ENCODE measurements at regions not wholly inside any gene's neighbourhood (a gene's known extent, or its start where the extent isn't known, plus 50 kb on each side); places are given as distances from the start of the nearest gene placed in this dataset.

DNA sequence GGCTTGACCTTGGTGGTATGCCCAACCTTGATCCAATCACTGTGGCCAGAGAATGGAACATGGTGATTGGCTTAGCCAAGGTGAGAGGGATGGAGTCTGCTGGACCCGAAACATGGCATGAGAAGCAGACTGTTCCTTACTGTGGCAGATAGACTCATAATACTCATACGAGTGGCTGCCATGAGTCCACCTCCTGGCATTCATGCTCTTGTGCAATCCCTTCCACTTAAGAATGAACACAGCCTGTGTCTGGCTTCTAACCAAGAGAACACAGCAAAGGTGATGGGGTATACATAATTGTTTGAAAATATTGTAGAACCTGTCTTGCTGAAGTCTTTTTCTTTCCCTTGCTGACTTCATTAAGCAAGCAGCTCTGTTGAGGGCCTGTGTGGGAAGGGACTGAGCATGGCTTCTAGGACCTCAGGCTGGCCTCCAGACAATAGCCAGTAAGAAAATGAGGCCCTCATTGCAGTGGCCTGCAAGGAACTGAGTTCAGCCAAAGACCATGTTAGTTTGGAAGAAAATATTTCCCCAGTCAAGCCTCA is 85.9 kb downstream of the ZNF281 start:
- no peak for DNase-seq (ENCODE audit: low read depth)
- no peak overlapping the region for H3K4me3 ChIP-seq (ENCODE audit: low read depth, low read length)
- TF ChIP-seq, protein P1, sequence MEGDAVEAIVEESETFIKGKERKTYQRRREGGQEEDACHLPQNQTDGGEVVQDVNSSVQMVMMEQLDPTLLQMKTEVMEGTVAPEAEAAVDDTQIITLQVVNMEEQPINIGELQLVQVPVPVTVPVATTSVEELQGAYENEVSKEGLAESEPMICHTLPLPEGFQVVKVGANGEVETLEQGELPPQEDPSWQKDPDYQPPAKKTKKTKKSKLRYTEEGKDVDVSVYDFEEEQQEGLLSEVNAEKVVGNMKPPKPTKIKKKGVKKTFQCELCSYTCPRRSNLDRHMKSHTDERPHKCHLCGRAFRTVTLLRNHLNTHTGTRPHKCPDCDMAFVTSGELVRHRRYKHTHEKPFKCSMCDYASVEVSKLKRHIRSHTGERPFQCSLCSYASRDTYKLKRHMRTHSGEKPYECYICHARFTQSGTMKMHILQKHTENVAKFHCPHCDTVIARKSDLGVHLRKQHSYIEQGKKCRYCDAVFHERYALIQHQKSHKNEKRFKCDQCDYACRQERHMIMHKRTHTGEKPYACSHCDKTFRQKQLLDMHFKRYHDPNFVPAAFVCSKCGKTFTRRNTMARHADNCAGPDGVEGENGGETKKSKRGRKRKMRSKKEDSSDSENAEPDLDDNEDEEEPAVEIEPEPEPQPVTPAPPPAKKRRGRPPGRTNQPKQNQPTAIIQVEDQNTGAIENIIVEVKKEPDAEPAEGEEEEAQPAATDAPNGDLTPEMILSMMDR (IDR thresholded peaks at IDR 0.05; ENCODE audit: insufficient read depth, low read depth, low read length, missing control alignments) = no peak

DNA sequence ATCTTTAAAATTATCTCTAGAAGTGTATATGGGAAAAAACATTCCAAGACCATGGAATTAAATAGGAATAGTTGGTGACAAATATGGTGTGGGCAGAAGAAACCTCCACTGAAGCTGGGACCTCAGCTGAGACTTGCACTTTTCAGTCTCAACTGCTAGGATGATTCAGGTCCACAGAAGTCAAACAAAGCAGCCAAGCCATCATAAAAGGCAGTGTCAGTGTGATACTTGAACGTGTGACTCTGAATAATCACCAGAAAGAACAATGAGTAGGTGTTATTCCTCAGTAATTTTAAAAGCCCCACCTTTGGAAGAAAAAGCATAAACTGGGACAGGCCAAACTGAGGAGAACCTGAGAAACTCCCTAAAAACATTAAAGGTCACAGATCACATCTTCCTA is 90.7 kb downstream of the ZNF281 start:
- TF ChIP-seq, protein P1 (IDR thresholded peaks at IDR 0.05; ENCODE audit: insufficient read depth, low read depth, low read length, missing control alignments) = no peak
- no peak for DNase-seq (ENCODE audit: low read depth)
- H3K4me3 ChIP-seq (ENCODE audit: low read depth, low read length) = no peak overlapping the region

DNA sequence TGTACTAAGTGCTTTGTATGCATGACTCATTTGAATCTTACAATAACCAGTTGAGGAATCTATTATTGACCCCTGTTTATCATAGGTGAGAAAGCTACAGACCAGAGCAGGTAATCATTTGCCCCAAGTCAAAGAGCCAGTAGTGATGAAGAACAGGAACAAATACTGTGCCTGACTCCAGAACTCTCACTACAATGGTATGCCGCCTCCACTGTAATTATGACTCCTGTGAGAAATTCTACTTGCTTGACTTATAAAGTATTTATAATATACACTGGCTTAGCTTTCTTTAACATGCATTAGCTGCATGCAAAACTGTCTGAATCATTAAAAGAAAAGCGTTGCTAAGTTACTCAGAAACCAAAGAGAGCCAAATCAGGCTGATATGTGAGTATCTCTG is 92.6 kb downstream of the ZNF281 start:
- TF ChIP-seq, protein P1 (IDR thresholded peaks at IDR 0.05; ENCODE audit: insufficient read depth, low read depth, low read length, missing control alignments) = no peak
- no peak overlapping the region for H3K4me3 ChIP-seq (ENCODE audit: low read depth, low read length)
- no peak for DNase-seq (ENCODE audit: low read depth)

DNA sequence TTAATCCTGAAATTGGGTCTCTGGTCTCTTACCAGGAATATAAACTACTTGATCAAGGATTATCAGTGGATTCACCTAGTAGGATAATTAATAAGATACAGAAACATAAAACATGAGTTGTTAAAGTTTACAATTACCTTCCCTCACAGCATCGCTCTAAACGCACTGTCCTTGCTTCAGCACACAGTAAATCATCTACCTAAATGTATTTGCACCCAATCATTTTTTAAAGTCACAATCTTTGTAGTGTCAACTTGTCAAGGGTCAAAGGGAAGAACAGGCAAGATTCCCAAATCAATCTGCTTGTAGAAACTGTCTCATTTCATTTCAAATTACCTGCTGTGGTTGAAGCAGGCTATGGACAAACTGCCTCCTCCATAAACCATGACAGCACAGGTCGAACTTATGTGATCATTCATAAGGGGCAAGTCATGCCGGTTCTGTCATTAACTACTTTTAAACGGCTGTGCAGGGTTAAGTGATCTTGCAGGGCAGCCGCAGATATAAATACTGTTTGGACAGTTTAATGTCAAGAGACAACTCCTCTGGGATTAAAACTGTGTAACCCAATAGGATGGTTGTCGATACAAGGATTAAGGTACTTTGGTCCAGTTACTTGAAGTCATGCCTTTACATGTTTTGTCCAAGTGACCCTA is 93.6 kb downstream of the ZNF281 start:
- TF ChIP-seq, protein P1 (IDR thresholded peaks at IDR 0.05; ENCODE audit: insufficient read depth, low read depth, low read length, missing control alignments) = no peak
- DNase-seq (ENCODE audit: low read depth) = no peak
- H3K4me3 ChIP-seq (ENCODE audit: low read depth, low read length) = no peak overlapping the region

DNA sequence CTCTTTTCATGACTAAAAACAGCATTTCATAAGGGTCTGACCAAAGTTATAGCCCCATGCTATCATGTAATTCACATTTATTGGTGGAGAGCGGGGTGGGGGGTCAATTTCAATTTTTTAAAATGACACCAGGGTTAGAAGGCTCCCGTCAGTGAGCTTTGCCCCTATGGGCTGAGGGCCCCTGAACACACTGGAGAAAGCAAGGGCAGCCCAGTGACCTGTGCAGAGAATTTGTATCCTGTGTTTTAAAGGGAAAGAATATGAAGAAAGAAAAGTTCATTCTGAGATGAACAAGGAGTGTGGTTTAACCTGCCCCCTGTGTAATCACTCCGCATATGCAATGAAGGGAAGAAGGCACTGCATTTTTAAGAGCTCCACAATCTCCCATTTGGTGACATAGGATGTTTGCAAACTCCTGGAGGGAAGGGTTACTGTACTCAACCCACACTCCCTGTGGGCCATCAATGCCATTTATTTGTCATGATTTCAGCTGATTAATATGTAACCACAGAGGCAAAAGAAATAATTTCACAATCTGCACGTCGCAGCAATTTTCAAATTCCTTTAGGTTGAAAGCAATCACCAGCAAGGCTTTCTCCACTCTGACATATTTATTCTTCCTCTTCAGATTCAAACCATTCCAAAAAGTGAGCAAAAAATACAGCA is 95.6 kb downstream of the ZNF281 start:
- DNase-seq (ENCODE audit: low read depth) = no peak
- TF ChIP-seq, protein P1 (IDR thresholded peaks at IDR 0.05; ENCODE audit: insufficient read depth, low read depth, low read length, missing control alignments) = no peak
- H3K4me3 ChIP-seq (ENCODE audit: low read depth, low read length) = no peak overlapping the region

DNA sequence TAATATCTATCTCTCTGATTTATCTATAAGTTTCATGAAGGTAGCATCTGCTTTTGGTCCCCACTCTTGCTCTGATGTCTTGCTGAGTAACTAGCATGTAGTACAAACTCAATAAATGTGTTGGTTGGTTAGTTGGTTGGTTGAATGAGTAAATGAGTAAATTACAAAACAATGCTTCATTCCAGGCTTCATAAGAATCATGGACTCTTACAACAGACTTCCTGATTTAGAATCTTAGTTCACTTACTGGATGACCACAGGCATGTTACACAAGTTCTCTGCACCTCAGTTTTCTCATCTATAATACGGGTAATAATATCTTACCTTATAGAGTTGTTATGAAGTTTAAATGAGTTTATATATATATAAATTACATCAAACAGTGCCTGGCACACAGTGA is 98.6 kb downstream of the ZNF281 start:
- no peak overlapping the region for H3K4me3 ChIP-seq (ENCODE audit: low read depth, low read length)
- TF ChIP-seq, protein P1 (IDR thresholded peaks at IDR 0.05; ENCODE audit: insufficient read depth, low read depth, low read length, missing control alignments) = no peak
- DNase-seq (ENCODE audit: low read depth) = no peak

Measured in GM12865 (cell line).